Fibroblast of lung (primary cell): ENCODE measurements at regions not wholly inside any gene's neighbourhood (a gene's known extent, or its start where the extent isn't known, plus 50 kb on each side); places are given as distances from the start of the nearest gene placed in this dataset.
"Not testable (repeated sequence)": the region's sequence is repeated elsewhere in the genome, so short reads cannot be mapped to it uniquely, and the experiment has no call there.

ENCODE experiments used
- DNase-seq, 2 donors: peaks; one replicate each; pipeline versions ENCODE4 v3.0.0 to v3.0.0-alpha.2; 2010; ENCODE audit warnings: low read depth in 2 of 2
- H2AFZ ChIP-seq: 2 replicates; pipeline ENCODE4 v1.5.1; 2012; ENCODE audit warnings: low read length, control low read depth, inconsistent platforms
- H3K27ac ChIP-seq: 2 replicates; pipeline ENCODE4 v1.5.1; 2011; ENCODE audit warnings: low read length, control low read depth; ENCODE audit not compliant: insufficient read depth
- H3K27me3 ChIP-seq: 2 replicates; pipeline ENCODE4 v1.5.1; 2011; ENCODE audit warnings: mild to moderate bottlenecking, low read length; ENCODE audit not compliant: control insufficient read depth, insufficient read depth
- H3K36me3 ChIP-seq: 2 replicates; pipeline ENCODE4 v1.5.1; 2011; ENCODE audit warnings: low read length; ENCODE audit not compliant: control insufficient read depth, insufficient read depth
- H3K4me1 ChIP-seq: 2 replicates; pipeline ENCODE4 v1.5.1; 2011; ENCODE audit warnings: low read length; ENCODE audit not compliant: control insufficient read depth, insufficient read depth; ENCODE audit errors: extremely low read depth
- H3K4me2 ChIP-seq: 2 replicates; pipeline ENCODE4 v1.5.1; 2011; ENCODE audit warnings: low read length, control low read depth; ENCODE audit not compliant: insufficient read depth; ENCODE audit errors: extremely low read depth
- H3K4me3 ChIP-seq, 4 experiments: fragments of 200-600 bp in 1 of 4; sonication (generic) in 1 of 4; replicated peaks in 1 of 4; 2 replicates each; pipeline ENCODE4 v1.5.1; 2011 to 2016; ENCODE audit warnings: low read length in 4 of 4, low read depth in 3 of 4, mild to moderate bottlenecking in 3 of 4, control low read depth in 2 of 4, inconsistent platforms in 1 of 4, mixed read lengths in 1 of 4; ENCODE audit not compliant: insufficient read depth in 1 of 4; ENCODE audit errors: control extremely low read depth in 1 of 4
- H3K79me2 ChIP-seq: 2 replicates; pipeline ENCODE4 v1.5.1; 2012; ENCODE audit warnings: mild to moderate bottlenecking, low read length, inconsistent platforms; ENCODE audit not compliant: control insufficient read depth, insufficient read depth
- H3K9ac ChIP-seq: 2 replicates; pipeline ENCODE4 v1.5.1; 2011; ENCODE audit warnings: mild to moderate bottlenecking, low read length, control low read depth; ENCODE audit not compliant: insufficient read depth
- H3K9me3 ChIP-seq: 2 replicates; pipeline ENCODE4 v1.5.1; 2012; ENCODE audit warnings: low read depth, low read length; ENCODE audit not compliant: control insufficient read depth, insufficient read depth
- H4K20me1 ChIP-seq: 2 replicates; pipeline ENCODE4 v1.5.1; 2011; ENCODE audit warnings: low read length; ENCODE audit not compliant: control insufficient read depth, insufficient read depth; ENCODE audit errors: extremely low read depth
- CTCF ChIP-seq, 2 donors: IDR thresholded peaks in 1 of 2; conservative IDR thresholded peaks in 1 of 2; 1 replicate in 1 of 2; 2 replicates in 1 of 2; pipeline ENCODE4 v1.5.1; 2011 to 2012; ENCODE audit warnings: low read length in 2 of 2, control low read depth in 1 of 2, inconsistent platforms in 1 of 2, low read depth in 1 of 2, mild to moderate bottlenecking in 1 of 2
- EZH2 ChIP-seq: IDR thresholded peaks from 2 replicates; pipeline ENCODE4 v1.5.1; 2012; ENCODE audit warnings: low read length, control low read depth, mild to moderate bottlenecking; ENCODE audit errors: missing control alignments

GRCh38 chr2:53114991-53115390 is 652.6 kb upstream of the CHAC2 start:
- Histone ChIP-seq H3K9me3 (no peaks in the 10 kb centered on the region), H4K20me1 (no peaks in the 10 kb centered on the region), H3K27ac (no peak overlapping the region), H3K27me3 (no peaks in the 10 kb centered on the region), H3K36me3 (no peaks in the 10 kb centered on the region), H3K4me1 (no peaks in the 10 kb centered on the region), H2AFZ (no peak overlapping the region), H3K79me2 (no peaks in the 10 kb centered on the region), H3K9ac (no peak overlapping the region), H3K4me3 (no peak overlapping the region), H3K4me2 (no peak overlapping the region)
- DNase-seq = no peak
- TF ChIP-seq EZH2 (no peak), CTCF (conservative IDR thresholded peaks at IDR 0.05 in 1 of 2, IDR thresholded peaks at IDR 0.05 in 1 of 2; ENCODE audit: low read depth in 1 of 2, low read length in 2 of 2) (no peak)

- H3K4me3 ChIP-seq = no peak overlapping the region
- H3K27me3 ChIP-seq = no peaks in the 10 kb centered on the region
- no peak overlapping the region for H2AFZ ChIP-seq
- no peaks in the 10 kb centered on the region for H3K4me1 ChIP-seq
- H3K4me2 ChIP-seq = no peak overlapping the region
- TF ChIP-seq EZH2 (no peak), CTCF (conservative IDR thresholded peaks at IDR 0.05 in 1 of 2, IDR thresholded peaks at IDR 0.05 in 1 of 2; ENCODE audit: low read depth in 1 of 2, low read length in 2 of 2) (no peak)
- no peak overlapping the region for H3K27ac ChIP-seq
- H3K9me3 ChIP-seq = no peaks in the 10 kb centered on the region
- no peak for DNase-seq
- H3K36me3 ChIP-seq = no peaks in the 10 kb centered on the region
- no peaks in the 10 kb centered on the region for H4K20me1 ChIP-seq
- no peaks in the 10 kb centered on the region for H3K79me2 ChIP-seq
- H3K9ac ChIP-seq = no peak overlapping the region
Measured at GRCh38 chr2:53114582-53114981, 653.0 kb upstream of the CHAC2 start.

- not testable (repeated sequence) for H3K9ac ChIP-seq, H3K36me3 ChIP-seq, H2AFZ ChIP-seq, H3K4me3 ChIP-seq, H3K4me2 ChIP-seq, H3K27ac ChIP-seq, H4K20me1 ChIP-seq, H3K9me3 ChIP-seq, H3K27me3 ChIP-seq, H3K79me2 ChIP-seq, H3K4me1 ChIP-seq, DNase-seq
Measured at GRCh38 chr2:53112408-53112807, 655.2 kb upstream of the CHAC2 start.

DNA sequence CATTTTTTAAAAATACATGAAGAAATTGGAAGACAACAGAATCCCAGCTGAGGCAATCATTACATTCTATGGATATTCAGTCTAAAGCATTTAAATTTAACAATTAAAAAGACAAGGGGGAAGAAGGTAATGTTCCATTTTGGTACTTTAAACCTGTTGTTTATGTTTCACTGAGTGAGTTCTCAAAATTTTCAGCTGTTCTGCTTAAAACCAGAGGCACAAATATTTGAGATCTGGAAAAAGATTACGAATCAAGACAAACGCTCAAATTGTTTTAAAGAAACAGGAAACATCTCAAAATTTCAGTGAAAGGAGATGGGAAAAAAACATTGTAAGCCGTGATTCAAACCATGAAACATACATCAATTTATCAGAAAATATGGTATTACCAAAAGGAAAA is 656.2 kb upstream of the CHAC2 start:
- DNase-seq = no peak
- Histone ChIP-seq H2AFZ (no peak overlapping the region), H4K20me1 (no peaks in the 10 kb centered on the region), H3K79me2 (no peaks in the 10 kb centered on the region), H3K9ac (no peak overlapping the region), H3K36me3 (no peaks in the 10 kb centered on the region), H3K27me3 (no peaks in the 10 kb centered on the region), H3K4me2 (no peak overlapping the region), H3K4me1 (no peaks in the 10 kb centered on the region), H3K9me3 (no peaks in the 10 kb centered on the region), H3K27ac (no peak overlapping the region), H3K4me3 (no peak overlapping the region)
- TF ChIP-seq EZH2 (no peak), CTCF (conservative IDR thresholded peaks at IDR 0.05 in 1 of 2, IDR thresholded peaks at IDR 0.05 in 1 of 2; ENCODE audit: low read depth in 1 of 2, low read length in 2 of 2) (no peak)
